OCI-LY1 (cell line): ENCODE measurements at regions not wholly inside any gene's neighbourhood (a gene's known extent, or its start where the extent isn't known, plus 50 kb on each side); places are given as distances from the start of the nearest gene placed in this dataset.

Experiments used
- H2AFZ ChIP-seq: fragments of 200-600 bp; sonication (generic), shearing (Covaris generic); 2 replicates; pipeline ENCODE4 v1.6.0; 2014; ENCODE audit warnings: antibody characterized with exemption, mild to moderate bottlenecking, low read length
- H3F3A ChIP-seq: fragments of 200-600 bp; sonication (generic), shearing (Covaris generic); 2 replicates; pipeline ENCODE4 v1.6.0; 2014; ENCODE audit warnings: mild to moderate bottlenecking, antibody characterized with exemption, low read length, moderate library complexity; ENCODE audit not compliant: insufficient read depth
- H3K27ac ChIP-seq: fragments of 200-600 bp; sonication (generic); 2 replicates; pipeline ENCODE4 v1.5.1; 2014; ENCODE audit warnings: low read length, mixed run types, mild to moderate bottlenecking, low read depth; ENCODE audit not compliant: poor library complexity, severe bottlenecking
- H3K27me3 ChIP-seq: fragments of 200-600 bp; sonication (generic); 2 replicates; pipeline ENCODE4 v1.6.0; 2014; ENCODE audit warnings: antibody characterized with exemption, mild to moderate bottlenecking, low read length, moderate library complexity; ENCODE audit not compliant: insufficient read depth
- H3K36me3 ChIP-seq: fragments of 200-600 bp; sonication (generic); 2 replicates; pipeline ENCODE4 v1.6.1; 2014; ENCODE audit warnings: mild to moderate bottlenecking, antibody characterized with exemption, low read length, moderate library complexity, mixed read lengths; ENCODE audit not compliant: insufficient read depth
- H3K4me1 ChIP-seq: fragments of 200-600 bp; sonication (generic); 2 replicates; pipeline ENCODE4 v1.5.1; 2014; ENCODE audit warnings: mild to moderate bottlenecking, low read length, moderate library complexity; ENCODE audit not compliant: insufficient read depth, severe bottlenecking
- H3K4me2 ChIP-seq: fragments of 200-600 bp; sonication (generic), shearing (Covaris generic); 2 replicates; pipeline ENCODE4 v1.6.1; 2014; ENCODE audit warnings: low read length
- H3K4me3 ChIP-seq: fragments of 200-600 bp; sonication (generic); 2 replicates; pipeline ENCODE4 v1.5.1; 2014; ENCODE audit warnings: low read length, low read depth, mild to moderate bottlenecking, mixed read lengths; ENCODE audit not compliant: poor library complexity, severe bottlenecking
- H3K79me2 ChIP-seq: fragments of 200-600 bp; shearing (Covaris generic); 2 replicates; pipeline ENCODE4 v1.6.1; 2016; ENCODE audit warnings: mixed run types, low read length, mixed read lengths; ENCODE audit not compliant: insufficient read depth
- H3K9ac ChIP-seq: fragments of 200-600 bp; sonication (generic), shearing (Covaris generic); 2 replicates; pipeline ENCODE4 v1.6.1; 2014; ENCODE audit warnings: mild to moderate bottlenecking, low read length, mixed read lengths
- H3K9me2 ChIP-seq: fragments of 200-600 bp; sonication (generic), shearing (Covaris generic); 2 replicates; pipeline ENCODE4 v1.6.1; 2014; ENCODE audit warnings: low read depth, mild to moderate bottlenecking, low read length, mixed read lengths
- H3K9me3 ChIP-seq: fragments of 200-600 bp; shearing (Covaris generic); 2 replicates; pipeline ENCODE4 v1.6.1; 2014; ENCODE audit warnings: low read length, mixed read lengths
- H4K20me1 ChIP-seq: fragments of 200-600 bp; sonication (generic), shearing (Covaris generic); 2 replicates; pipeline ENCODE4 v1.6.0; 2016; ENCODE audit warnings: mild to moderate bottlenecking, low read length; ENCODE audit not compliant: insufficient read depth
- CTCF ChIP-seq: fragments of 200-600 bp; sonication (generic), shearing (Covaris generic); IDR thresholded peaks from 2 replicates; pipeline ENCODE4 v1.5.1; 2017; ENCODE audit warnings: mild to moderate bottlenecking, antibody characterized with exemption, low read length, moderate library complexity, mixed read lengths
- EZH2 ChIP-seq: fragments of 200-600 bp; sonication (generic), shearing (Covaris generic); IDR thresholded peaks from 2 replicates; pipeline ENCODE4 v1.8.0; 2017; ENCODE audit warnings: borderline replicate concordance, mixed run types, mild to moderate bottlenecking, antibody characterized with exemption, low read length, moderate library complexity, mixed read lengths

- no peaks in the 10 kb centered on the region for H3F3A ChIP-seq
- no peak overlapping the region for H3K4me2 ChIP-seq
- no peaks in the 10 kb centered on the region for H3K9me3 ChIP-seq
- no peaks in the 10 kb centered on the region for H3K36me3 ChIP-seq
- H3K27ac ChIP-seq, result no peak overlapping the region
- H3K4me3 ChIP-seq, result no peak overlapping the region
- no peaks in the 10 kb centered on the region for H3K9me2 ChIP-seq
- H3K9ac ChIP-seq, result no peak overlapping the region
- TF ChIP-seq EZH2 (no peak), CTCF (no peak)
- no peak overlapping the region for H2AFZ ChIP-seq
- H3K27me3 ChIP-seq, result no peaks in the 10 kb centered on the region
- H3K4me1 ChIP-seq, result peaks cover 8% of the 10 kb centered on the region
- H4K20me1 ChIP-seq, result no peaks in the 10 kb centered on the region
- H3K79me2 ChIP-seq, result no peaks in the 10 kb centered on the region
Observed at GRCh38 chr1:181150842-181151241, 62.3 kb downstream of the IER5 start.

- Histone ChIP-seq H3K79me2 (no peaks in the 10 kb centered on the region), H3K4me3 (no peak overlapping the region), H3K9me2 (no peaks in the 10 kb centered on the region), H3K36me3 (no peaks in the 10 kb centered on the region), H3K4me2 (no peak overlapping the region), H3F3A (no peaks in the 10 kb centered on the region), H3K9ac (no peak overlapping the region), H3K4me1 (peaks cover 8% of the 10 kb centered on the region), H3K27ac (no peak overlapping the region), H3K27me3 (no peaks in the 10 kb centered on the region), H2AFZ (no peak overlapping the region), H3K9me3 (no peaks in the 10 kb centered on the region), H4K20me1 (no peaks in the 10 kb centered on the region)
- TF ChIP-seq EZH2 (no peak), CTCF (no peak)
Observed at GRCh38 chr1:181151378-181152326, 63.2 kb downstream of the IER5 start.

- no peak overlapping the region for H3K4me2 ChIP-seq
- H3F3A ChIP-seq, result no peaks in the 10 kb centered on the region
- H2AFZ ChIP-seq, result no peak overlapping the region
- H3K4me1 ChIP-seq, result peaks cover 8% of the 10 kb centered on the region
- no peak overlapping the region for H3K4me3 ChIP-seq
- no peaks in the 10 kb centered on the region for H3K27me3 ChIP-seq
- H3K9me2 ChIP-seq, result no peaks in the 10 kb centered on the region
- peak; percentile 42; the same call in 1 of the 2 replicates for TF ChIP-seq CTCF
- no peak for TF ChIP-seq EZH2
- no peaks in the 10 kb centered on the region for H3K9me3 ChIP-seq
- H4K20me1 ChIP-seq, result no peaks in the 10 kb centered on the region
- no peak overlapping the region for H3K9ac ChIP-seq
- H3K36me3 ChIP-seq, result no peaks in the 10 kb centered on the region
- no peaks in the 10 kb centered on the region for H3K79me2 ChIP-seq
- H3K27ac ChIP-seq, result no peak overlapping the region
Observed at GRCh38 chr1:181152892-181153633, 64.6 kb downstream of the IER5 start.
